ENCODE measurements at regions not wholly inside any gene's neighbourhood (a gene's known extent, or its start where the extent isn't known, plus 50 kb on each side); places are given as distances from the start of the nearest gene placed in this dataset.

- no peak for TF ChIP-seq POLR2A (IDR thresholded peaks at IDR 0.05; ENCODE audit: low read length)
- no peak for TF ChIP-seq GATA1 (IDR thresholded peaks at IDR 0.05; ENCODE audit: low read depth, low read length)
Measured at GRCh38 chr12:68998041-68998440, 65.1 kb upstream of the CPM start.
